Suprapubic skin (tissue), 4 donors: ENCODE measurements at regions not wholly inside any gene's neighbourhood (a gene's known extent, or its start where the extent isn't known, plus 50 kb on each side); places are given as distances from the start of the nearest gene placed in this dataset.

Source experiments
- EP300 ChIP-seq: sonication (generic); formaldehyde crosslinking; IDR thresholded peaks from one replicate; pipeline ENCODE4 v1.6.1; 2017; ENCODE audit warnings: antibody characterized with exemption
- POLR2A ChIP-seq, 2 donors: fragments of 450-650 bp; IDR thresholded peaks; one replicate each; pipeline ENCODE4 v1.6.1; 2017; ENCODE audit warnings: antibody characterized with exemption in 2 of 2, mild to moderate bottlenecking in 2 of 2, moderate library complexity in 2 of 2
- POLR2AphosphoS5 ChIP-seq, 3 donors: sonication (generic); formaldehyde crosslinking; IDR thresholded peaks; one replicate each; pipeline ENCODE4 v1.6.1; 2017; ENCODE audit warnings: antibody characterized with exemption in 3 of 3
- TF ChIP-seq, protein P1 (sequence below), 2 donors: fragments of 200-600 bp in 1 of 2; fragments of 450-650 bp in 1 of 2; sonication (generic) in 1 of 2; IDR thresholded peaks; one replicate each; pipeline ENCODE4 v1.5.1; 2016 to 2019; ENCODE audit warnings: antibody characterized with exemption in 2 of 2, mild to moderate bottlenecking in 1 of 2, moderate library complexity in 1 of 2

DNA sequence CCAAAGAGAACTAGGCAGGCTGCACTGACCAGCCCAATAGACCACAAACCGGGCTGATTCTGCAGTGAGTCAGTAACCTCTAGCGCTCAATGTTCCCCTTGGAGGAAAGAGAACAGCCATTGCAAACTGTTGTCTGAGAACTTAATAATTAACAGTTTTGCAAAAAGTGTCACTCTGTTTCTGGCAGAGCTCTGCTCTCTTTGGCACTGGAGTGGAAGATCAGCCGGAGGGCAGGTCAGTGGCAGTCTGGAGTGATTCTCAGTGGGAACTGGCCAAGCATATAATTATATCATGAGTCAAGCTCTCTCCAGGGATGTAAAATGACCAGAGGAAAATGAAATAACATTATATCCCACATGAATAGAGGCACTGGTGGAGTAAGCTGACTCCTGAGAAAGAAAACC is 238.3 kb downstream of the HLX start:
- TF ChIP-seq, protein P1, sequence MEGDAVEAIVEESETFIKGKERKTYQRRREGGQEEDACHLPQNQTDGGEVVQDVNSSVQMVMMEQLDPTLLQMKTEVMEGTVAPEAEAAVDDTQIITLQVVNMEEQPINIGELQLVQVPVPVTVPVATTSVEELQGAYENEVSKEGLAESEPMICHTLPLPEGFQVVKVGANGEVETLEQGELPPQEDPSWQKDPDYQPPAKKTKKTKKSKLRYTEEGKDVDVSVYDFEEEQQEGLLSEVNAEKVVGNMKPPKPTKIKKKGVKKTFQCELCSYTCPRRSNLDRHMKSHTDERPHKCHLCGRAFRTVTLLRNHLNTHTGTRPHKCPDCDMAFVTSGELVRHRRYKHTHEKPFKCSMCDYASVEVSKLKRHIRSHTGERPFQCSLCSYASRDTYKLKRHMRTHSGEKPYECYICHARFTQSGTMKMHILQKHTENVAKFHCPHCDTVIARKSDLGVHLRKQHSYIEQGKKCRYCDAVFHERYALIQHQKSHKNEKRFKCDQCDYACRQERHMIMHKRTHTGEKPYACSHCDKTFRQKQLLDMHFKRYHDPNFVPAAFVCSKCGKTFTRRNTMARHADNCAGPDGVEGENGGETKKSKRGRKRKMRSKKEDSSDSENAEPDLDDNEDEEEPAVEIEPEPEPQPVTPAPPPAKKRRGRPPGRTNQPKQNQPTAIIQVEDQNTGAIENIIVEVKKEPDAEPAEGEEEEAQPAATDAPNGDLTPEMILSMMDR (IDR thresholded peaks at IDR 0.05) = no peak
- no peak for TF ChIP-seq POLR2A (IDR thresholded peaks at IDR 0.05)
- TF ChIP-seq POLR2AphosphoS5 (IDR thresholded peaks at IDR 0.05) = no peak
- no peak for TF ChIP-seq EP300
